PFSK-1 (cell line): ENCODE measurements at regions not wholly inside any gene's neighbourhood (a gene's known extent, or its start where the extent isn't known, plus 50 kb on each side); places are given as distances from the start of the nearest gene placed in this dataset.

Experiments used
- FOXP2 ChIP-seq: optimal IDR thresholded peaks from 2 replicates; pipeline ENCODE3; 2011; ENCODE audit warnings: borderline replicate concordance, control low read depth, inconsistent platforms; ENCODE audit not compliant: insufficient read depth; ENCODE audit errors: extremely low read length, extremely low read depth
- POLR2AphosphoS5 ChIP-seq: IDR thresholded peaks from 2 replicates; pipeline ENCODE4 v1.6.1; 2012; ENCODE audit warnings: low read depth, mild to moderate bottlenecking, control low read depth, low read length, moderate library complexity
- REST ChIP-seq, 2 experiments: IDR thresholded peaks; 2 replicates each; pipeline versions ENCODE4 v1.6.1 to v1.8.0; 2011 to 2012; ENCODE audit warnings: low read depth in 2 of 2, low read length in 2 of 2, control low read depth in 1 of 2, inconsistent platforms in 1 of 2, mild to moderate bottlenecking in 1 of 2, moderate library complexity in 1 of 2; ENCODE audit not compliant: insufficient read depth in 1 of 2
- SIN3A ChIP-seq: IDR thresholded peaks from 2 replicates; pipeline ENCODE4 v1.6.1; 2012; ENCODE audit warnings: mild to moderate bottlenecking, low read length, moderate library complexity, borderline replicate concordance; ENCODE audit not compliant: insufficient read depth
- TAF1 ChIP-seq: IDR thresholded peaks from 2 replicates; pipeline ENCODE4 v1.6.1; 2012; ENCODE audit warnings: low read length, control low read depth, borderline replicate concordance; ENCODE audit not compliant: insufficient read depth

GRCh38 chr12:91990525-91990924 lies 155.1 kb downstream of the BTG1 start:
- no peak for TF ChIP-seq REST (IDR thresholded peaks at IDR 0.05; ENCODE audit: insufficient read depth in 1 of 2, low read depth in 2 of 2, low read length in 2 of 2)
- no peak for TF ChIP-seq SIN3A
- TF ChIP-seq POLR2AphosphoS5, result no peak
- TF ChIP-seq TAF1, result no peak
- TF ChIP-seq FOXP2, result no peak

GRCh38 chr12:91989143-91989542 lies 156.5 kb downstream of the BTG1 start:
- no peak for TF ChIP-seq POLR2AphosphoS5
- no peak for TF ChIP-seq FOXP2
- TF ChIP-seq TAF1, result no peak
- no peak for TF ChIP-seq REST (IDR thresholded peaks at IDR 0.05; ENCODE audit: insufficient read depth in 1 of 2, low read depth in 2 of 2, low read length in 2 of 2)
- no peak for TF ChIP-seq SIN3A

GRCh38 chr12:91988086-91988923 lies 157.3 kb downstream of the BTG1 start:
- no peak for TF ChIP-seq SIN3A
- no peak for TF ChIP-seq FOXP2
- no peak for TF ChIP-seq TAF1
- no peak for TF ChIP-seq REST (IDR thresholded peaks at IDR 0.05; ENCODE audit: insufficient read depth in 1 of 2, low read depth in 2 of 2, low read length in 2 of 2)
- no peak for TF ChIP-seq POLR2AphosphoS5

GRCh38 chr12:91986084-91986483 lies 159.6 kb downstream of the BTG1 start:
- TF ChIP-seq POLR2AphosphoS5 (no peak), REST (IDR thresholded peaks at IDR 0.05; ENCODE audit: insufficient read depth in 1 of 2, low read depth in 2 of 2, low read length in 2 of 2) (no peak), FOXP2 (no peak), SIN3A (no peak), TAF1 (no peak)
